ENCODE measurements at regions not wholly inside any gene's neighbourhood (a gene's known extent, or its start where the extent isn't known, plus 50 kb on each side); places are given as distances from the start of the nearest gene placed in this dataset.

DNA sequence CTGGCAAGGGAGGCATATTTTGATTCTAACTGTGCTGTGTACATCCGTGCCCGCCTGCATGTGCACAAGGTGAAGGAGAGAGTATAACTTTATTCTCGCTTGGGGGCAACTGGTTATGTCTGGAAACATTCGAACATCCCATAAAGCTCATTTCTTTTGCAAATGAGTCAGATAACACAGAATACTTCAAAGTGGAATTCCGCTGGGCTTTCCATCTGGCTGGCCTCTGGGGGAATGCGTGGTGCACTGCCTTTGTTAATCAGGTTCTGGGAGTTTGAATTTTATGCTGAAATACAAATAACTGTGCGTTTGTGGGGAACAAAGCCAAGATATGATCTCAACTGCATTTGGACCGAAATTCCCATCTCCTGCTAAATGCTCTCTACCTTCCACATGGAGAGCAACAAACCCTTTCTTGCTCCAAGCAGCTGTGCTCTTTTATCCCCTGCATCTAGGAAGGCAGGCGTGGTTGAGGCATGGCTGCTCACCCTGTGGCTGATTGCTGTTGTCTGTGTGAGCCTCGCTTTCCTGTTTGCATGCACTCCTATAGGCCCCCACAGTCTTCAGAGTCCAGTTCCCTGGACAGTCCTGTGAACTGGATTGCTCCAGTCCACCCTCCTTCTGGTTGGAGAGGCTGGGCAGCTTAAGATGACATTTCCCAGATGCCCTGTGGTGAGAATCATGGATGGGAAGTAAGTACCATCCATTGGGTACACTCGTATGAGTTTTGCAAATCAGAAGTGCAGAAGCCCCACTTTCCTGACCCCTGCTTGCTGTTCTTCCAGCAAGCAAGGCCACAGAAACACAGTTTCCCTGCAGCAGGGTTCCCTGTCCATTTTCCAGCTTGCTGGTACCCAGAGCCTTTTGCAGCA lies 82.9 kb upstream of the ALDH1B1 start:
- TF ChIP-seq EZH2 (IDR thresholded peaks at IDR 0.05; ENCODE audit: low read depth, unreplicated experiment) (no peak), EZH2phosphoT487 (IDR thresholded peaks at IDR 0.05; ENCODE audit: unreplicated experiment) (no peak), POLR2AphosphoS5 (IDR thresholded peaks at IDR 0.05; ENCODE audit: low read depth) (no peak), CREB1 (CRISPR knock-in tag; IDR thresholded peaks at IDR 0.05; ENCODE audit: low read depth) (no peak), JUNB (IDR thresholded peaks at IDR 0.05; ENCODE audit: unreplicated experiment) (no peak), ZNF114 (CRISPR knock-in tag; IDR thresholded peaks at IDR 0.05) (no peak), ZNF331 (CRISPR knock-in tag; IDR thresholded peaks at IDR 0.05; ENCODE audit: low read depth) (no peak)
- TF ChIP-seq, protein P1, sequence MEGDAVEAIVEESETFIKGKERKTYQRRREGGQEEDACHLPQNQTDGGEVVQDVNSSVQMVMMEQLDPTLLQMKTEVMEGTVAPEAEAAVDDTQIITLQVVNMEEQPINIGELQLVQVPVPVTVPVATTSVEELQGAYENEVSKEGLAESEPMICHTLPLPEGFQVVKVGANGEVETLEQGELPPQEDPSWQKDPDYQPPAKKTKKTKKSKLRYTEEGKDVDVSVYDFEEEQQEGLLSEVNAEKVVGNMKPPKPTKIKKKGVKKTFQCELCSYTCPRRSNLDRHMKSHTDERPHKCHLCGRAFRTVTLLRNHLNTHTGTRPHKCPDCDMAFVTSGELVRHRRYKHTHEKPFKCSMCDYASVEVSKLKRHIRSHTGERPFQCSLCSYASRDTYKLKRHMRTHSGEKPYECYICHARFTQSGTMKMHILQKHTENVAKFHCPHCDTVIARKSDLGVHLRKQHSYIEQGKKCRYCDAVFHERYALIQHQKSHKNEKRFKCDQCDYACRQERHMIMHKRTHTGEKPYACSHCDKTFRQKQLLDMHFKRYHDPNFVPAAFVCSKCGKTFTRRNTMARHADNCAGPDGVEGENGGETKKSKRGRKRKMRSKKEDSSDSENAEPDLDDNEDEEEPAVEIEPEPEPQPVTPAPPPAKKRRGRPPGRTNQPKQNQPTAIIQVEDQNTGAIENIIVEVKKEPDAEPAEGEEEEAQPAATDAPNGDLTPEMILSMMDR (conservative IDR thresholded peaks at IDR 0.05; ENCODE audit: low read depth in 2 of 2) = no peak
- TF ChIP-seq, protein P2, sequence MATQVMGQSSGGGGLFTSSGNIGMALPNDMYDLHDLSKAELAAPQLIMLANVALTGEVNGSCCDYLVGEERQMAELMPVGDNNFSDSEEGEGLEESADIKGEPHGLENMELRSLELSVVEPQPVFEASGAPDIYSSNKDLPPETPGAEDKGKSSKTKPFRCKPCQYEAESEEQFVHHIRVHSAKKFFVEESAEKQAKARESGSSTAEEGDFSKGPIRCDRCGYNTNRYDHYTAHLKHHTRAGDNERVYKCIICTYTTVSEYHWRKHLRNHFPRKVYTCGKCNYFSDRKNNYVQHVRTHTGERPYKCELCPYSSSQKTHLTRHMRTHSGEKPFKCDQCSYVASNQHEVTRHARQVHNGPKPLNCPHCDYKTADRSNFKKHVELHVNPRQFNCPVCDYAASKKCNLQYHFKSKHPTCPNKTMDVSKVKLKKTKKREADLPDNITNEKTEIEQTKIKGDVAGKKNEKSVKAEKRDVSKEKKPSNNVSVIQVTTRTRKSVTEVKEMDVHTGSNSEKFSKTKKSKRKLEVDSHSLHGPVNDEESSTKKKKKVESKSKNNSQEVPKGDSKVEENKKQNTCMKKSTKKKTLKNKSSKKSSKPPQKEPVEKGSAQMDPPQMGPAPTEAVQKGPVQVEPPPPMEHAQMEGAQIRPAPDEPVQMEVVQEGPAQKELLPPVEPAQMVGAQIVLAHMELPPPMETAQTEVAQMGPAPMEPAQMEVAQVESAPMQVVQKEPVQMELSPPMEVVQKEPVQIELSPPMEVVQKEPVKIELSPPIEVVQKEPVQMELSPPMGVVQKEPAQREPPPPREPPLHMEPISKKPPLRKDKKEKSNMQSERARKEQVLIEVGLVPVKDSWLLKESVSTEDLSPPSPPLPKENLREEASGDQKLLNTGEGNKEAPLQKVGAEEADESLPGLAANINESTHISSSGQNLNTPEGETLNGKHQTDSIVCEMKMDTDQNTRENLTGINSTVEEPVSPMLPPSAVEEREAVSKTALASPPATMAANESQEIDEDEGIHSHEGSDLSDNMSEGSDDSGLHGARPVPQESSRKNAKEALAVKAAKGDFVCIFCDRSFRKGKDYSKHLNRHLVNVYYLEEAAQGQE (IDR thresholded peaks at IDR 0.05; ENCODE audit: unreplicated experiment) = no peak
- TF ChIP-seq, protein P3, sequence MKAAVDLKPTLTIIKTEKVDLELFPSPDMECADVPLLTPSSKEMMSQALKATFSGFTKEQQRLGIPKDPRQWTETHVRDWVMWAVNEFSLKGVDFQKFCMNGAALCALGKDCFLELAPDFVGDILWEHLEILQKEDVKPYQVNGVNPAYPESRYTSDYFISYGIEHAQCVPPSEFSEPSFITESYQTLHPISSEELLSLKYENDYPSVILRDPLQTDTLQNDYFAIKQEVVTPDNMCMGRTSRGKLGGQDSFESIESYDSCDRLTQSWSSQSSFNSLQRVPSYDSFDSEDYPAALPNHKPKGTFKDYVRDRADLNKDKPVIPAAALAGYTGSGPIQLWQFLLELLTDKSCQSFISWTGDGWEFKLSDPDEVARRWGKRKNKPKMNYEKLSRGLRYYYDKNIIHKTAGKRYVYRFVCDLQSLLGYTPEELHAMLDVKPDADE (IDR thresholded peaks at IDR 0.05) = no peak
- TF ChIP-seq, protein P4, sequence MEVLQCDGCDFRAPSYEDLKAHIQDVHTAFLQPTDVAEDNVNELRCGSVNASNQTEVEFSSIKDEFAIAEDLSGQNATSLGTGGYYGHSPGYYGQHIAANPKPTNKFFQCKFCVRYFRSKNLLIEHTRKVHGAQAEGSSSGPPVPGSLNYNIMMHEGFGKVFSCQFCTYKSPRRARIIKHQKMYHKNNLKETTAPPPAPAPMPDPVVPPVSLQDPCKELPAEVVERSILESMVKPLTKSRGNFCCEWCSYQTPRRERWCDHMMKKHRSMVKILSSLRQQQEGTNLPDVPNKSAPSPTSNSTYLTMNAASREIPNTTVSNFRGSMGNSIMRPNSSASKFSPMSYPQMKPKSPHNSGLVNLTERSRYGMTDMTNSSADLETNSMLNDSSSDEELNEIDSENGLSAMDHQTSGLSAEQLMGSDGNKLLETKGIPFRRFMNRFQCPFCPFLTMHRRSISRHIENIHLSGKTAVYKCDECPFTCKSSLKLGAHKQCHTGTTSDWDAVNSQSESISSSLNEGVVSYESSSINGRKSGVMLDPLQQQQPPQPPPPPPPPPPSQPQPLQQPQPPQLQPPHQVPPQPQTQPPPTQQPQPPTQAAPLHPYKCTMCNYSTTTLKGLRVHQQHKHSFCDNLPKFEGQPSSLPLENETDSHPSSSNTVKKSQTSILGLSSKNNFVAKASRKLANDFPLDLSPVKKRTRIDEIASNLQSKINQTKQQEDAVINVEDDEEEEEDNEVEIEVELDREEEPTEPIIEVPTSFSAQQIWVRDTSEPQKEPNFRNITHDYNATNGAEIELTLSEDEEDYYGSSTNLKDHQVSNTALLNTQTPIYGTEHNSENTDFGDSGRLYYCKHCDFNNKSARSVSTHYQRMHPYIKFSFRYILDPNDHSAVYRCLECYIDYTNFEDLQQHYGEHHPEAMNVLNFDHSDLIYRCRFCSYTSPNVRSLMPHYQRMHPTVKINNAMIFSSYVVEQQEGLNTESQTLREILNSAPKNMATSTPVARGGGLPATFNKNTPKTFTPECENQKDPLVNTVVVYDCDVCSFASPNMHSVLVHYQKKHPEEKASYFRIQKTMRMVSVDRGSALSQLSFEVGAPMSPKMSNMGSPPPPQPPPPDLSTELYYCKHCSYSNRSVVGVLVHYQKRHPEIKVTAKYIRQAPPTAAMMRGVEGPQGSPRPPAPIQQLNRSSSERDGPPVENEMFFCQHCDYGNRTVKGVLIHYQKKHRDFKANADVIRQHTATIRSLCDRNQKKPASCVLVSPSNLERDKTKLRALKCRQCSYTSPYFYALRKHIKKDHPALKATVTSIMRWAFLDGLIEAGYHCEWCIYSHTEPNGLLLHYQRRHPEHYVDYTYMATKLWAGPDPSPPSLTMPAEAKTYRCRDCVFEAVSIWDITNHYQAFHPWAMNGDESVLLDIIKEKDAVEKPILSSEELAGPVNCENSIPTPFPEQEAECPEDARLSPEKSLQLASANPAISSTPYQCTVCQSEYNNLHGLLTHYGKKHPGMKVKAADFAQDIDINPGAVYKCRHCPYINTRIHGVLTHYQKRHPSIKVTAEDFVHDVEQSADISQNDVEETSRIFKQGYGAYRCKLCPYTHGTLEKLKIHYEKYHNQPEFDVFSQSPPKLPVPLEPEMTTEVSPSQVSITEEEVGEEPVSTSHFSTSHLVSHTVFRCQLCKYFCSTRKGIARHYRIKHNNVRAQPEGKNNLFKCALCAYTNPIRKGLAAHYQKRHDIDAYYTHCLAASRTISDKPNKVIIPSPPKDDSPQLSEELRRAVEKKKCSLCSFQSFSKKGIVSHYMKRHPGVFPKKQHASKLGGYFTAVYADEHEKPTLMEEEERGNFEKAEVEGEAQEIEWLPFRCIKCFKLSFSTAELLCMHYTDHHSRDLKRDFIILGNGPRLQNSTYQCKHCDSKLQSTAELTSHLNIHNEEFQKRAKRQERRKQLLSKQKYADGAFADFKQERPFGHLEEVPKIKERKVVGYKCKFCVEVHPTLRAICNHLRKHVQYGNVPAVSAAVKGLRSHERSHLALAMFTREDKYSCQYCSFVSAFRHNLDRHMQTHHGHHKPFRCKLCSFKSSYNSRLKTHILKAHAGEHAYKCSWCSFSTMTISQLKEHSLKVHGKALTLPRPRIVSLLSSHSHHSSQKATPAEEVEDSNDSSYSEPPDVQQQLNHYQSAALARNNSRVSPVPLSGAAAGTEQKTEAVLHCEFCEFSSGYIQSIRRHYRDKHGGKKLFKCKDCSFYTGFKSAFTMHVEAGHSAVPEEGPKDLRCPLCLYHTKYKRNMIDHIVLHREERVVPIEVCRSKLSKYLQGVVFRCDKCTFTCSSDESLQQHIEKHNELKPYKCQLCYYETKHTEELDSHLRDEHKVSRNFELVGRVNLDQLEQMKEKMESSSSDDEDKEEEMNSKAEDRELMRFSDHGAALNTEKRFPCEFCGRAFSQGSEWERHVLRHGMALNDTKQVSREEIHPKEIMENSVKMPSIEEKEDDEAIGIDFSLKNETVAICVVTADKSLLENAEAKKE (CRISPR knock-in tag; IDR thresholded peaks at IDR 0.05) = no peak

Measured in GM23338 (cell line).